HG03095 (cell line): ENCODE measurements at regions not wholly inside any gene's neighbourhood (a gene's known extent, or its start where the extent isn't known, plus 50 kb on each side); places are given as distances from the start of the nearest gene placed in this dataset.

Source experiments
- ATAC-seq: cut with Tn5 transposase; IDR thresholded peaks from one replicate; pipeline ENCODE4 v1.9.1; 2021; ENCODE audit warnings: moderate library complexity; ENCODE audit not compliant: unreplicated experiment

- ATAC-seq: no peak
Observed at GRCh38 chr21:28111151-28111619, 881.5 kb downstream of the LTN1 start.

- no peak for ATAC-seq
Observed at GRCh38 chr21:28110716-28111115, 882.0 kb downstream of the LTN1 start.

- no peak for ATAC-seq
Observed at GRCh38 chr21:28110074-28110473, 882.6 kb downstream of the LTN1 start.

DNA sequence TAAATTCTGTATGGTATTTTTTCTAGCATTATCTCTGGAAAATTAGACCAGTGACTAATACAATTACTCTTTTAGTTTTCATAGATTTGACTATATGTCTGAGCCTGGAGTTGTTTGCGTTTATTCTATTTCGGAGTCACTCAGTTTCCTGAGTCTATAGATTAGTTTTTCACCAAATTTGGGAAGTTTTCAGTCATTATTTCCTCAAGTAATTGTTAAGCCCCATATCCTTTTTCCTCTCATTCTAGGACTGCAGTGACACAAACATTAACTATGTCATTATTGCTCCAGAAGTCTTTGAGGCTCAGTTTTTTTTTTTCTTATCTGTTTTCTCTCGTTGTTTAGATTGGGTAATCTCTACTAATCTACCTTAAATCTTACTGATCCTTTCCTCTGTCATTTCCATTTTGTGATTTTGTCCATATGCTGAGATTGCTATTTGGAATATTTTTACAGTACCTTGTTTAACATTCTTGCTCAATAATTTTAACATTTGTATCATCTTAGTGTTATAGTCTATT is 886.2 kb downstream of the LTN1 start:
- no peak for ATAC-seq

GRCh38 chr21:28104346-28104745 is 888.3 kb downstream of the LTN1 start:
- no peak for ATAC-seq

DNA sequence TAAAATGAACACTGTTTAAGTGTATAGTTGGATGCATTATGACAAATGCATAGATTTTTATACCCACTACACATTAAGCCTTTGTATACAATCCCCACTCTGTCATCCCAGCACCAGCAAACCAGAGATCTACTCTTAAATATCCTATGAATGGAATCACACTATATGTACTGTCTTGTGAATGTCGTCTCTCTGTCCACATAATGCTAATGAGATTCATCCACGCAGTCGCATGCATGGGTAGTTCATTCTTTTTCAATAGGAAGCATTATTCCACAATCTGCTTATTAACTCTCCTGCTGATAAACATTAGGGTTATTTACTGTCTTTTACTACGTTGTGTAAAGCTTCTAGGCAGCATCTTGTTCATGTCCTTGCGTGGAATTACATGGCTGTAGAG is 892.3 kb downstream of the LTN1 start:
- no peak for ATAC-seq

- ATAC-seq: no peak
Observed at GRCh38 chr21:28099001-28099705, 893.5 kb downstream of the LTN1 start.

GRCh38 chr21:28091466-28091865 is 901.2 kb downstream of the LTN1 start:
- no peak for ATAC-seq

- no peak for ATAC-seq
Observed at GRCh38 chr21:28090546-28090945, 902.1 kb downstream of the LTN1 start.

DNA sequence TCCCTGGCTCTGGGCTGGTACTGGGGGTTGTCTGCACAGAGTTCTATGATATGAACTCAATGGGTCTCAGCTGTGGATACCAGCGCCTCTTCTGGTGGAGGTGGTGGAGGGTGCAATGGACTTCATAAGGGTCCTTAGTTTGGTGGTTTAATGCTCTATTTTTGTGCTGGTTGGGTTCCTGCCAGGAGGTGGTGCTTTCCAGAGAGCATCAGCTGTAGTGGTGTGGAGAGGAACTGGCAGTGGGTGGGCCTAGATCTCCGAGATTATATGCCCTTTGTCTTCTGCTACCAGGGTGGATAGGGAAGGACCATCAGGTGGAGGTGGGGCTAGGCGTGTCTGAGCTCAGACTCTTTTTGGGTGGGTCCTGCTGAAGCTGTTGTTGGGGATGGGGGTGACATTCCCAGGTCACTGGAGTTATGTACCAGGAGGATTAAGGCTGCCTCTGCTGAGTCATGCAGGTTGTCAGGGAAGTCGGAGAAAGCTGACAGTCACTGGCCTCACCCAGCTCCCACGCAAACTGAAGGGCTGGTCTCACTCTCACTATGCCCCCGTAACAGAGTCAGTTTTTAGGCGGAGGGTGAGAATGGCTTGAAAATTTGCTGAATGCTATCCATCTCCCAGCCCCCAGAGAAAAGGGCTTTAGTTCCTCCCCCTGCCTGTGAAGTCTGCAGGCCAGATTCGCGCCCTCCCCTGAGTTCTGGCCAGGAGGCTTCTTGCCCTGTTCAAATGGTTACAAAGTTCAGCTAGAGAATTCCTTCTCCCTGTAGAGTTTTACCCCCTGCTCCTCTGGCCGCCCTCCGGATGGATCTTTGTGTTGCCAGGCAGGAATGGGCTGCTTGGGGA is 902.9 kb downstream of the LTN1 start:
- no peak for ATAC-seq

DNA sequence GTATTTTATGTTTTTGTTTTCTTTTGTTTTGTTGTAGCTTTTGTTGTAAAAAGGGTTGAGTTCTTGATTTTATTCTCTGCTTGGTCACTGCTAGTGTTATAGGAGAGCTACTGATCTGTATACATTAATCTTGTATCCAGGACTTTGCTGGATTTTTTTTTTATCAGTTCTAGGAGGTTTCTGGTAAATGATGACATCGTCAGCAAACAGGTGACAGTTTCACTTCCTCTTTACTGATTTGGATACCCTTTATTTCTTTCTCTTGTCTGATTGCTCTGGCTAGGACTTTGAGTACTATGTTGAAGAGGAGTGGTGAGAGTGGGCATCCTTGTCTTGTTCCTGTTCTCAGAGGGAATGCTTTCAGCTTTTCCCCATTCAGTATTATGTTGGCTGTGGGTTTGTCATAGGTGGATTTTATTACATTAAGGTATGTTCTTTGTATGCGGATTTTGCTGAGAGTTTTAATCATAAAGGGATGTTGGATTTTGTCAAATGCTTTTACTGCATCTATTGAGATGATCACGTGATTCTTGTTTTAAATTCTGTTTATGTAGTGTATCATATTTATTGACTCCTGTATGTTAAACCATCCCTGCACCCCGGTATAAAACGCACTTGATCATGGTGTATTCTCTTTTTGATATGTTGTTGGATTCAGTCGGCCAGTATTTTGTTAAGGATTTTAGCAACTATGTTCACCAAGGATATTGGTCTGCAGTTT is 905.7 kb downstream of the LTN1 start:
- ATAC-seq: no peak

GRCh38 chr21:28084951-28085350 is 907.7 kb downstream of the LTN1 start:
- no peak for ATAC-seq

GRCh38 chr21:28083350-28083749 is 909.3 kb downstream of the LTN1 start:
- no peak for ATAC-seq

- ATAC-seq: no peak
Observed at GRCh38 chr21:28078126-28078525, 914.6 kb downstream of the LTN1 start.

DNA sequence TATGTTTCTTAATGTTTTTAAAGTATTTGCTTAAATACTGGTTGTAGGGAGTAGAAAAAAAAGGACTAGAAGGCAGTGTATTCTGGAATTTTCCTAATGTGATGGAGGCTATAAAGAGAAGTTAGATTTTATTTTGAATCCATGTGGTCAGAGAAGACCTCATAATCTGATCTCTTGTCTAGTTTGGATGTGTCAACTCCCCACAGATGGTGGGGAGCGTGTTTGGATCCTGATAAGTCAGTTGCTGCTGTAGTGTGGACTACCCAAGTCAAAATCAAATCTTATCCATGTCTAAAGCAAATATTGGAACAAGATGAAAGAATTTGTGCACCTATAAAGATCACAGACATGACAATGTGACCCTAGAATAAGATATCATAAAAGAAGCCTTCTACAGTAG is 918.0 kb downstream of the LTN1 start:
- ATAC-seq: no peak

GRCh38 chr21:28072601-28073000 is 920.1 kb downstream of the LTN1 start:
- no peak for ATAC-seq

DNA sequence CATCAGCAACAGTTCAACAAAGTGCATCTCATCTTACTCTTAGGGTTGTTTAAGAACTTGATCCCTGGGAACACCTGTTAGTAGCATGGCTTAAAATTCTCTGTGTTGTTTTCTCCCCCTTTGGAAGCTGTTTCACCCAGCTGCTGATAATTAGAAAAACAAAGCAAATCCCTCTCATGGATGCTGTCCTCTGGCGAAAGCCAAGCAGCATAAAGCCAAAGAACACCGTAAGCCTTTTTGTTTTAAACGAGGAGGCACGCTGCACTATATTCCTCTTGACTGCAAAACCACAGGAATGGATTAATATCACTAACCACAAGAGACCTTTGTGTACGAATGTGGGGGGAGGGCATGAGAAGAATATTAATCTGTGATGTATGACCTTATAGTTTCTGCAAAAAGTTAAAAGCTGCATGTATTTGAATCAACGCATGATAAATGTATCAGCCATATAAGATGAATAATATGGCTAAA is 923.2 kb downstream of the LTN1 start:
- ATAC-seq: no peak

DNA sequence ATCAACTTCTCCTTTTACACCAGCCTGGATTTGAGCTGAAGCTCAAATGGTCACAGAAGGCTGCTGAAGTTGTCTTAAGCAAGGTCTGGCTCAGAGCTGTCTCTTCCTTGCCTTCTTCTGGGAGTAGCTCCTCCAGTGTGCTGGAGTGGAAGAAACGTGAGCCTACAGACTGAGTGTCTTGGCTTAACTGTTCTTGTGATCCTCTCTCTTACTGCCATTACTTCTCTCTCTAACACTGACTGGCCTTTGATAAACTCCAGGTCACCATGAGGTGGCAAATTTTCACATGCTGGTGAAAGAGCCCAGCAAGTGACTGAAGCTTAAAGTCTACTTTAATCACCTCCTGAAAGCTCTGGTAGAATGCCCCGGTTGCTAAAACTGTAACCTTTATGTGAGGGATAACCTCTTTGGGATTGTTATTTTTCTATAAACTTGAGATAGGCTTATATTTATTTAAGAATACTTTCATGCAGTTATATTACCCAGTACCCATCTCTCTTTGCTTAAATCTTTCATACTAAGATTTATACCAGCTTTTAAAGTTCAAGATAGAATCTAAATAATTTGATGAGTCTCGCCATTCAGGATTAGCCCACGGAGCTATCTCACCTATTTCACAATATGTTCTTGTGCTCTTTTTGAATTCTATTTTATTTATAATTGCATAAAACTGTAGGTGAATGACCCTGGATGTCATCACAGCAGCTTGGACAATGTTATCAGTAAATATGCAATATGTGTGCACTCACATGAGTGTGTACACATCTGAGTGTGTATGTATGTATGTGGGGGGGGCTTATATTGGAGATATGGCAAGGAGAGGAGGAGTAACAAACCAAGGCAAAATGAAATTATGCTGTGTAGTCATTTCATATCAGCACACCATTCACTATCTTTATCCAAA is 924.0 kb downstream of the LTN1 start:
- no peak for ATAC-seq

DNA sequence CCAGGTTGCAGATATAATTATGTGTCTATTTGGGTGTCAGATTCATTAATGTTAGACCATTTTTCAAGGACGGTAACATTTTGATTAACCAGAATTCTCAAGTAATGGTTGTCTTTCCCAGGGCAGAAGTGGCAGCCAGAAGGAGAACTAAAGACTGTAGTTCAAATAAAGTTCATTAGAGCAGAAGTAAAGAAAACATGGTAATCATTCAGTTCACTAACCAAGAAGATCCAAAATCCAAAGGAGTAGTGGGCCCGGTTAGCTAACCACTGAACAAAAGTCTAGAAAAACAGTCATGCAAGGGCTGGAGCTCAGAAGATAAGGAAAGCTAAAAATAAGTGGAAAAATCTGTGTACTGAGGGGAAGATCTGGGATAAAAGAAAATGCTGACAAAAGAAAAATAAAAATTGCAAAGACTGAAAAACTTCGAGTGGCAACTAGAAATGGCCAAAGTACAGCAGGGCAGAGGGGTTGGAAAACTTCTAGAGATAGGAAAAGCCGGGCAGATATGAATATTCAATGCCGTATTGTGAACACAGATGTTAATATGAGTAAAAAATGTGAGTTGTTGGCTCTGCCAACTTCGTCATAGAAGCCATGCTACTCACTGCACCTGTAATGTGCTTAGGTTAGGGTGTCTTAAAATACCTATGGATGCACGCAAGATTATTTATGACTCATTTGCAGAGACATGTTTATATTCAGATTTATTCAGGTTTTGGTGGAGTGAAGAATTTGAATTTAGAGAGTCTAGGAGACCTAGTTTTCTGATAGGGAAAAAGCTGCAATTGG is 925.9 kb downstream of the LTN1 start:
- no peak for ATAC-seq
